Keratinocyte (primary cell): ENCODE measurements at regions not wholly inside any gene's neighbourhood (a gene's known extent, or its start where the extent isn't known, plus 50 kb on each side); places are given as distances from the start of the nearest gene placed in this dataset.

ENCODE experiments used
- DNase-seq: peaks from one replicate; pipeline ENCODE4 v3.0.0-alpha.2; 2011; ENCODE audit warnings: low read depth, missing footprints, low spot score
- FAIRE-seq: peaks from 2 replicates; lab custom pipeline; 2011; peaks lifted over from hg19 to GRCh38; lab: Jason Lieb, UNC
- H2AFZ ChIP-seq: 2 replicates; pipeline ENCODE4 v1.6.0; 2012; ENCODE audit warnings: low read length, control low read depth, inconsistent platforms; ENCODE audit not compliant: control insufficient read depth
- H3K27ac ChIP-seq: 2 replicates; pipeline ENCODE4 v1.5.1; 2011; ENCODE audit warnings: low read length; ENCODE audit not compliant: control insufficient read depth, insufficient read depth
- H3K27me3 ChIP-seq: 3 replicates; pipeline ENCODE4 v1.6.0; 2011; ENCODE audit warnings: low read length; ENCODE audit not compliant: control insufficient read depth, insufficient read depth; ENCODE audit errors: extremely low read depth
- H3K36me3 ChIP-seq, 2 experiments: 2 replicates in 1 of 2; 3 replicates in 1 of 2; pipeline ENCODE4 v1.5.1; 2011; ENCODE audit warnings: low read length in 2 of 2, mild to moderate bottlenecking in 1 of 2; ENCODE audit not compliant: control insufficient read depth in 2 of 2, insufficient read depth in 2 of 2; ENCODE audit errors: extremely low read depth in 1 of 2
- H3K4me1 ChIP-seq: 3 replicates; pipeline ENCODE4 v1.5.1; 2011; ENCODE audit warnings: low read length; ENCODE audit not compliant: control insufficient read depth, insufficient read depth; ENCODE audit errors: extremely low read depth
- H3K4me2 ChIP-seq: 3 replicates; pipeline ENCODE4 v1.6.0; 2011; ENCODE audit warnings: low read depth, low read length; ENCODE audit not compliant: control insufficient read depth, insufficient read depth; ENCODE audit errors: extremely low read depth
- H3K4me3 ChIP-seq, 3 experiments: fragments of 200-600 bp in 1 of 3; sonication (generic) in 1 of 3; 2 replicates in 2 of 3; 3 replicates in 1 of 3; pipeline ENCODE4 v1.5.1; 2011 to 2016; ENCODE audit warnings: low read length in 3 of 3, mild to moderate bottlenecking in 3 of 3, control low read depth in 2 of 3, inconsistent platforms in 1 of 3, low read depth in 1 of 3, mixed read lengths in 1 of 3, mixed run types in 1 of 3, moderate library complexity in 1 of 3; ENCODE audit not compliant: control insufficient read depth in 2 of 3, insufficient read depth in 2 of 3; ENCODE audit errors: extremely low read depth in 1 of 3
- H3K79me2 ChIP-seq: 2 replicates; pipeline ENCODE4 v1.6.0; 2012; ENCODE audit warnings: low read length; ENCODE audit not compliant: control insufficient read depth, insufficient read depth
- H3K9ac ChIP-seq: 3 replicates; pipeline ENCODE4 v1.6.0; 2011; ENCODE audit warnings: low read length; ENCODE audit not compliant: control insufficient read depth, insufficient read depth; ENCODE audit errors: extremely low read depth
- H3K9me1 ChIP-seq: 3 replicates; pipeline ENCODE4 v1.6.0; 2011; ENCODE audit warnings: low read length; ENCODE audit not compliant: control insufficient read depth, insufficient read depth; ENCODE audit errors: extremely low read depth
- H3K9me3 ChIP-seq: 2 replicates; pipeline ENCODE4 v1.5.1; 2012; ENCODE audit warnings: low read depth, low read length; ENCODE audit not compliant: control insufficient read depth
- H4K20me1 ChIP-seq: 3 replicates; pipeline ENCODE4 v1.6.0; 2011; ENCODE audit warnings: low read length; ENCODE audit not compliant: control insufficient read depth, insufficient read depth; ENCODE audit errors: extremely low read depth
- EZH2 ChIP-seq: IDR thresholded peaks from one replicate; pipeline ENCODE4 v1.6.1; 2012; ENCODE audit warnings: inconsistent platforms, mild to moderate bottlenecking, low read length, moderate library complexity
- dilution Hi-C: fragments of 300-500 bp; cut with MboI; formaldehyde crosslinking; loops from one replicate; pipeline ENCODE4 v1.7.0; 2020; ENCODE audit warnings: low sequenced_read_pairs; ENCODE audit not compliant: extremely low pct_ligation_motif_present
- TF ChIP-seq, protein P1 (sequence below), 3 experiments: IDR thresholded peaks in 1 of 3; conservative IDR thresholded peaks in 1 of 3; optimal IDR thresholded peaks in 1 of 3; 2 replicates in 2 of 3; 3 replicates in 1 of 3; pipeline versions ENCODE3 to v1.5.1; 2011; ENCODE audit warnings: low read length in 3 of 3, mild to moderate bottlenecking in 3 of 3, moderate library complexity in 2 of 3, control low read depth in 1 of 3, inconsistent platforms in 1 of 3; ENCODE audit not compliant: insufficient read depth in 2 of 3; ENCODE audit errors: extremely low read depth in 1 of 3

DNA sequence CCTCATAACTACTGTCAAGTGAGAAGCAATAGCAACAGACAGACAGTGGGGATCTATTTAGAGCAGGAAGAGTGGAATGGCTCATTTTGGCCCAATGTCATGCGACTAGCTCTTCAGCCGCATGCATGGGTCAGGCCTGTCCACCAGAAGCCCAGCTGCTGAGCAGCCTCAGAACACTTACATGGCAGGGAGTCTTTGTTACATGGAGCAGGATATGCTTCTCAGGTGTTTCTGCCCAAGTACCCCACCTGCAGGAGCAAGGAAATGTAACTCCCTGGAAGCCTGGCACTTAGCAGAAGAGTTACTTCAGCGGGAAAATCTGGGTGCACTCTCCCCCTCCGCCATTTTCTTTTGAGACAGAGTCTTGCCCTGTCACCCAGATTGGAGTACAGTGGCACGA is 73.5 kb upstream of the ARHGAP5 start:
- Histone ChIP-seq H3K4me3 (no peak overlapping the region), H3K4me2 (no peak overlapping the region), H3K9me3 (no peaks in the 10 kb centered on the region), H3K27me3 (no peaks in the 10 kb centered on the region), H3K79me2 (no peaks in the 10 kb centered on the region), H3K9ac (no peak overlapping the region), H3K27ac (no peak overlapping the region), H2AFZ (no peak overlapping the region), H3K9me1 (no peaks in the 10 kb centered on the region), H3K36me3 (no peaks in the 10 kb centered on the region), H4K20me1 (no peaks in the 10 kb centered on the region), H3K4me1 (no peaks in the 10 kb centered on the region)
- DNase-seq (no peak), FAIRE-seq (no peak)
- TF ChIP-seq, protein P1, sequence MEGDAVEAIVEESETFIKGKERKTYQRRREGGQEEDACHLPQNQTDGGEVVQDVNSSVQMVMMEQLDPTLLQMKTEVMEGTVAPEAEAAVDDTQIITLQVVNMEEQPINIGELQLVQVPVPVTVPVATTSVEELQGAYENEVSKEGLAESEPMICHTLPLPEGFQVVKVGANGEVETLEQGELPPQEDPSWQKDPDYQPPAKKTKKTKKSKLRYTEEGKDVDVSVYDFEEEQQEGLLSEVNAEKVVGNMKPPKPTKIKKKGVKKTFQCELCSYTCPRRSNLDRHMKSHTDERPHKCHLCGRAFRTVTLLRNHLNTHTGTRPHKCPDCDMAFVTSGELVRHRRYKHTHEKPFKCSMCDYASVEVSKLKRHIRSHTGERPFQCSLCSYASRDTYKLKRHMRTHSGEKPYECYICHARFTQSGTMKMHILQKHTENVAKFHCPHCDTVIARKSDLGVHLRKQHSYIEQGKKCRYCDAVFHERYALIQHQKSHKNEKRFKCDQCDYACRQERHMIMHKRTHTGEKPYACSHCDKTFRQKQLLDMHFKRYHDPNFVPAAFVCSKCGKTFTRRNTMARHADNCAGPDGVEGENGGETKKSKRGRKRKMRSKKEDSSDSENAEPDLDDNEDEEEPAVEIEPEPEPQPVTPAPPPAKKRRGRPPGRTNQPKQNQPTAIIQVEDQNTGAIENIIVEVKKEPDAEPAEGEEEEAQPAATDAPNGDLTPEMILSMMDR (optimal IDR thresholded peaks at IDR 0.05 in 1 of 3, IDR thresholded peaks at IDR 0.05 in 1 of 3, conservative IDR thresholded peaks at IDR 0.05 in 1 of 3; ENCODE audit: extremely low read depth in 1 of 3, insufficient read depth in 2 of 3, low read length in 3 of 3) = no peak
- TF ChIP-seq EZH2 = no peak
- dilution Hi-C loops = no loop called here

DNA sequence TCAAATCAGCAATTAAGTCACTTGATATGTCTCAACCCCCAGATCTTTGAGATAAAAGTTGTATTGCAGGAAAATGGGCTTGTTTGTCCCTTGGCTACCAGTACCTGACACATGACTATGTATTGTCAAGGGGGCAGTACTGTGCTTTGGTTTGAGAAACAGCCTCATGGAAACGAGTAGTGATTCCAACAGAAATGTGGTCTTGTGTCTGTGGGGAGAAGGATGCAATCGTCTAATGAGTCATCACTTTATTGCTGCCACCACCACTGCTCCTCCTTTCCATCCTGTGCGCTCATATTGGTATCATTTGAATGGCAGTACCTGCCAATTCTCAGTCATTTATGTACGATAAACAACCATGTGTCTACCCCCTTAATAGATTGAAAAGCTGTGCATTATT is 72.8 kb upstream of the ARHGAP5 start:
- no peak overlapping the region for H3K9ac ChIP-seq
- FAIRE-seq = peak; percentile 5
- no peak overlapping the region for H3K27ac ChIP-seq
- dilution Hi-C loops = no loop called here
- no peaks in the 10 kb centered on the region for H3K9me3 ChIP-seq
- no peaks in the 10 kb centered on the region for H4K20me1 ChIP-seq
- no peaks in the 10 kb centered on the region for H3K27me3 ChIP-seq
- H3K9me1 ChIP-seq = no peaks in the 10 kb centered on the region
- H3K79me2 ChIP-seq = no peaks in the 10 kb centered on the region
- TF ChIP-seq EZH2 = no peak
- TF ChIP-seq, protein P1 (optimal IDR thresholded peaks at IDR 0.05 in 1 of 3, IDR thresholded peaks at IDR 0.05 in 1 of 3, conservative IDR thresholded peaks at IDR 0.05 in 1 of 3; ENCODE audit: extremely low read depth in 1 of 3, insufficient read depth in 2 of 3, low read length in 3 of 3) = no peak
- H3K36me3 ChIP-seq = no peaks in the 10 kb centered on the region
- H3K4me1 ChIP-seq = no peaks in the 10 kb centered on the region
- H3K4me2 ChIP-seq = no peak overlapping the region
- no peak overlapping the region for H2AFZ ChIP-seq
- no peak for DNase-seq
- H3K4me3 ChIP-seq = no peak overlapping the region
